ENCODE measurements at regions not wholly inside any gene's neighbourhood (a gene's known extent, or its start where the extent isn't known, plus 50 kb on each side); places are given as distances from the start of the nearest gene placed in this dataset.

DNA sequence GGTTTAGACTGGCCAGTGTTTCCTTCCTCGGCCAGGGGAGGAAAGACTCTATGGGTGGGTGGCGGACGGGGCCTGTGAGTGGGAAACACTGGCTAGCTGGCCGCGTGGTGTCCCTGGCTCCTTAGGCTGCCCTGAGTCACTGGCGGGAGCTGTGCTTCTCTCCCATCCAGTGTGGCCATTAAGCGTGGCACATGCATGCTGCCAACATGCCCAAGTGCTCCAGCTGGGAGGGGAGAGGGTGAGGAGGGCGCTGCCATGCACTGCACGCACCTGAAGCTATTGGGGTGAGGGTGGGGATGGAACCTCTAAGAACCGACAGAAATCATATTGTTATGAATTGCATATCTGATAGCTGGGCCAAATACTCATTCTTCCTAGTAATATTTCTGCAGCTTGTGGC lies 270.8 kb downstream of the CALCRL start:
- TF ChIP-seq, protein P1, sequence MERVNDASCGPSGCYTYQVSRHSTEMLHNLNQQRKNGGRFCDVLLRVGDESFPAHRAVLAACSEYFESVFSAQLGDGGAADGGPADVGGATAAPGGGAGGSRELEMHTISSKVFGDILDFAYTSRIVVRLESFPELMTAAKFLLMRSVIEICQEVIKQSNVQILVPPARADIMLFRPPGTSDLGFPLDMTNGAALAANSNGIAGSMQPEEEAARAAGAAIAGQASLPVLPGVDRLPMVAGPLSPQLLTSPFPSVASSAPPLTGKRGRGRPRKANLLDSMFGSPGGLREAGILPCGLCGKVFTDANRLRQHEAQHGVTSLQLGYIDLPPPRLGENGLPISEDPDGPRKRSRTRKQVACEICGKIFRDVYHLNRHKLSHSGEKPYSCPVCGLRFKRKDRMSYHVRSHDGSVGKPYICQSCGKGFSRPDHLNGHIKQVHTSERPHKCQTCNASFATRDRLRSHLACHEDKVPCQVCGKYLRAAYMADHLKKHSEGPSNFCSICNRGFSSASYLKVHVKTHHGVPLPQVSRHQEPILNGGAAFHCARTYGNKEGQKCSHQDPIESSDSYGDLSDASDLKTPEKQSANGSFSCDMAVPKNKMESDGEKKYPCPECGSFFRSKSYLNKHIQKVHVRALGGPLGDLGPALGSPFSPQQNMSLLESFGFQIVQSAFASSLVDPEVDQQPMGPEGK (CRISPR knock-in tag; IDR thresholded peaks at IDR 0.05; ENCODE audit: borderline replicate concordance): no peak
- TF ChIP-seq ISL1 (CRISPR knock-in tag; IDR thresholded peaks at IDR 0.05): no peak

All from SK-N-SH treated with all-trans-retinoic acid at 6 μM for 48 hours (cell line).